ENCODE measurements at regions not wholly inside any gene's neighbourhood (a gene's known extent, or its start where the extent isn't known, plus 50 kb on each side); places are given as distances from the start of the nearest gene placed in this dataset.

- no peak for TF ChIP-seq CTCF (IDR thresholded peaks at IDR 0.05)
These were observed 601.6 kb upstream of the PKDCC start for GRCh38 chr2:41446266-41446665.

GRCh38 chr2:41448221-41448620, 599.6 kb upstream of the PKDCC start:
- no peak for TF ChIP-seq CTCF (IDR thresholded peaks at IDR 0.05)
- Histone ChIP-seq H3K36me3 (no peaks in the 10 kb centered on the region), H3K27me3 (no peaks in the 10 kb centered on the region), H3K4me1 (no peaks in the 10 kb centered on the region), H3K4me3 (no peak overlapping the region), H3K27ac (no peak overlapping the region), H3K9me3 (no peaks in the 10 kb centered on the region)
- intact Hi-C loops (cut with DNase I): no loop called here
- WGBS, 2 donors: 41 to 50% methylated on average over 1 of the region's 1 CpG
- FAIRE-seq: no peak
- DNase-seq: no peak
- no peak for ATAC-seq

More at GRCh38 chr2:41446266-41446665, 601.6 kb upstream of the PKDCC start:
- DNase-seq (no peak), ATAC-seq (no peak), FAIRE-seq (no peak)
- 38 to 48% methylated on average over 1 of the region's 1 CpG for WGBS, 2 donors
- no peak overlapping the region for H3K27ac ChIP-seq
- no peak overlapping the region for H3K4me3 ChIP-seq
- no peaks in the 10 kb centered on the region for H3K36me3 ChIP-seq
- no peaks in the 10 kb centered on the region for H3K27me3 ChIP-seq
- no peaks in the 10 kb centered on the region for H3K4me1 ChIP-seq
- intact Hi-C loops (cut with DNase I): no loop called here
- no peaks in the 10 kb centered on the region for H3K9me3 ChIP-seq

- H3K9me3 ChIP-seq: no peaks in the 10 kb centered on the region
- no peak for DNase-seq
- H3K4me1 ChIP-seq: no peaks in the 10 kb centered on the region
- intact Hi-C loops (cut with DNase I): no loop called here
- FAIRE-seq: no peak
- H3K36me3 ChIP-seq: no peaks in the 10 kb centered on the region
- ATAC-seq: no peak
- 57 to 69% methylated on average over 3 of the region's 3 CpGs for WGBS, 2 donors
- TF ChIP-seq CTCF (IDR thresholded peaks at IDR 0.05): no peak
- H3K4me3 ChIP-seq: no peak overlapping the region
- H3K27ac ChIP-seq: no peak overlapping the region
- no peaks in the 10 kb centered on the region for H3K27me3 ChIP-seq
These were observed 590.8 kb upstream of the PKDCC start for GRCh38 chr2:41457026-41457425.

DNA sequence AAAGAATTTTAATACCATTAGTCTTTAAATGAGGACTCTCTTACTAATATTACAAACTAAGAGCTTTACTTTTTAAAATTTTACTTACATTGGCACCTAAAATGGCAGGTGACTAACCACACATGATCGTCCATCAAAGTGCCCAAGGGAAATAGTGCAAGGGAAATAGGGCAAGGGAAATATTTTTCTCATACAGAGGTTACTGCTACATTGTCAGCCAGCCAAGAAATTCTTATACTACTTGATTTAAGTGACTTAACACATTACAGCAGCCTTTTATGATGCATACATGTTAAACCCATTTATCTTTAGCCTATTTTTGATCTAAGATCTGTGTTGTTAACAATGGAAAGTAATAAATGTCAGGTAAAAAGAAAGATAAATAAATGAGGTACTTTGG, 587.2 kb upstream of the PKDCC start:
- Histone ChIP-seq H3K27me3 (no peaks in the 10 kb centered on the region), H3K9me3 (no peaks in the 10 kb centered on the region), H3K36me3 (no peaks in the 10 kb centered on the region), H3K27ac (no peak overlapping the region), H3K4me1 (no peaks in the 10 kb centered on the region), H3K4me3 (no peak overlapping the region)
- TF ChIP-seq CTCF (IDR thresholded peaks at IDR 0.05): no peak
- no peak for DNase-seq
- no peak for FAIRE-seq
- 35 to 39% methylated on average over 1 of the region's 1 CpG for WGBS, 2 donors
- intact Hi-C loops (cut with DNase I): no loop called here
- no peak for ATAC-seq

DNA sequence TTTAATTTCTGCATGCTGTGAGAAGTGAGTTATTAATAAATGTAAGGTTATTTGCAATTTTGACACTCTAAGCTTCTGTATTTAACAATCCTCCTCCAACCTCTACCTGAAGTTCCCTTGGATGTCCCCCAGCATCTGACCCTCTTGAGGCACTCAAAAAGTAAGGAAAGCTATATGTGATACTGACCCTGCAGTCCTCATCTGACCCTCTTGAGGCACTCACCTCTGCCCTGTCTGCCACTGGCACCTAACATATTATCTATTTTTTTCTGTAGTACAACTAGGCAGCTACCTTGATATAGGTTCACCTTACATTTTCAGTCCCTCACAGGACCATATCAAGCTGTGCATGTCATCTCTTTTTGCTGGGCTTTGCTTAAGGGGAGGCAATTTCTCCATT, 583.4 kb upstream of the PKDCC start:
- DNase-seq: no peak
- no peaks in the 10 kb centered on the region for H3K9me3 ChIP-seq
- no peaks in the 10 kb centered on the region for H3K4me1 ChIP-seq
- intact Hi-C loops (cut with DNase I): no loop called here
- no peak overlapping the region for H3K27ac ChIP-seq
- FAIRE-seq: no peak
- ATAC-seq: no peak
- no peak for TF ChIP-seq CTCF (IDR thresholded peaks at IDR 0.05)
- H3K27me3 ChIP-seq: no peaks in the 10 kb centered on the region
- H3K36me3 ChIP-seq: no peaks in the 10 kb centered on the region
- no peak overlapping the region for H3K4me3 ChIP-seq

Measured in pancreas (tissue), 10 donors.